ENCODE measurements at regions not wholly inside any gene's neighbourhood (a gene's known extent, or its start where the extent isn't known, plus 50 kb on each side); places are given as distances from the start of the nearest gene placed in this dataset.

- TF ChIP-seq CTCF (conservative IDR thresholded peaks at IDR 0.05; ENCODE audit: low read depth, low read length), result no peak
- no peak for TF ChIP-seq EZH2 (IDR thresholded peaks at IDR 0.05; ENCODE audit: borderline replicate concordance, low read depth, low read length, poor library complexity, severe bottlenecking)
- Histone ChIP-seq H3K27ac (ENCODE audit: low read depth, low read length, poor library complexity, severe bottlenecking) (no peak overlapping the region), H3K9me3 (ENCODE audit: low read depth, low read length, poor library complexity, severe bottlenecking) (peaks cover 6% of the 10 kb centered on the region), H3K4me1 (ENCODE audit: insufficient read depth, low read length, poor library complexity, severe bottlenecking) (no peaks in the 10 kb centered on the region), H3K36me3 (ENCODE audit: insufficient read depth, low read length, poor library complexity, severe bottlenecking) (no peaks in the 10 kb centered on the region), H3K4me3 (ENCODE audit: low read depth, low read length, poor library complexity, severe bottlenecking) (no peak overlapping the region), H3K27me3 (replicated peaks; ENCODE audit: insufficient read depth, low read depth, low read length, poor library complexity) (no peaks in the 10 kb centered on the region)
- CTCF ChIA-PET, result no interaction called here
- DNase-seq (ENCODE audit: low spot score), result no peak
- no TSS peak for BruUV-seq (replicated peaks)
- intact Hi-C loops (cut with micrococcal nuclease; ENCODE audit: unreplicated experiment), result no loop called here
- POLR2A ChIA-PET (ENCODE audit: low non-redundant PET), result no interaction called here
Observed at GRCh38 chr19:28409859-28410258, 803.1 kb downstream of the UQCRFS1 start.

GRCh38 chr19:28406966-28407365 is 806.0 kb downstream of the UQCRFS1 start:
- no peak overlapping the region for H3K27ac ChIP-seq (ENCODE audit: low read depth, low read length, poor library complexity, severe bottlenecking)
- peaks cover 3% of the 10 kb centered on the region for H3K9me3 ChIP-seq (ENCODE audit: low read depth, low read length, poor library complexity, severe bottlenecking)
- TF ChIP-seq CTCF (conservative IDR thresholded peaks at IDR 0.05; ENCODE audit: low read depth, low read length), result no peak
- no peak for TF ChIP-seq EZH2 (IDR thresholded peaks at IDR 0.05; ENCODE audit: borderline replicate concordance, low read depth, low read length, poor library complexity, severe bottlenecking)
- H3K36me3 ChIP-seq (ENCODE audit: insufficient read depth, low read length, poor library complexity, severe bottlenecking), result no peaks in the 10 kb centered on the region
- no peaks in the 10 kb centered on the region for H3K4me1 ChIP-seq (ENCODE audit: insufficient read depth, low read length, poor library complexity, severe bottlenecking)
- CTCF ChIA-PET, result no interaction called here
- no peaks in the 10 kb centered on the region for H3K27me3 ChIP-seq (replicated peaks; ENCODE audit: insufficient read depth, low read depth, low read length, poor library complexity)
- POLR2A ChIA-PET (ENCODE audit: low non-redundant PET), result no interaction called here
- no peak for DNase-seq (ENCODE audit: low spot score)
- no peak overlapping the region for H3K4me3 ChIP-seq (ENCODE audit: low read depth, low read length, poor library complexity, severe bottlenecking)
- no TSS peak for BruUV-seq (replicated peaks)
- intact Hi-C loops (cut with micrococcal nuclease; ENCODE audit: unreplicated experiment), result no loop called here

- ChIA-PET POLR2A (ENCODE audit: low non-redundant PET) (no interaction called here), CTCF (no interaction called here)
- no peak overlapping the region for H3K27ac ChIP-seq (ENCODE audit: low read depth, low read length, poor library complexity, severe bottlenecking)
- intact Hi-C loops (cut with micrococcal nuclease; ENCODE audit: unreplicated experiment), result no loop called here
- DNase-seq (ENCODE audit: low spot score), result no peak
- H3K36me3 ChIP-seq (ENCODE audit: insufficient read depth, low read length, poor library complexity, severe bottlenecking), result no peaks in the 10 kb centered on the region
- H3K4me1 ChIP-seq (ENCODE audit: insufficient read depth, low read length, poor library complexity, severe bottlenecking), result no peaks in the 10 kb centered on the region
- H3K4me3 ChIP-seq (ENCODE audit: low read depth, low read length, poor library complexity, severe bottlenecking), result no peak overlapping the region
- H3K27me3 ChIP-seq (replicated peaks; ENCODE audit: insufficient read depth, low read depth, low read length, poor library complexity), result no peaks in the 10 kb centered on the region
- BruUV-seq (replicated peaks), result no TSS peak
- TF ChIP-seq CTCF (conservative IDR thresholded peaks at IDR 0.05; ENCODE audit: low read depth, low read length) (no peak), EZH2 (IDR thresholded peaks at IDR 0.05; ENCODE audit: borderline replicate concordance, low read depth, low read length, poor library complexity, severe bottlenecking) (no peak)
- peaks cover 11% of the 10 kb centered on the region for H3K9me3 ChIP-seq (ENCODE audit: low read depth, low read length, poor library complexity, severe bottlenecking)
Observed at GRCh38 chr19:28405346-28405742, 807.6 kb downstream of the UQCRFS1 start.
